PC-9 (cell line): ENCODE measurements at regions not wholly inside any gene's neighbourhood (a gene's known extent, or its start where the extent isn't known, plus 50 kb on each side); places are given as distances from the start of the nearest gene placed in this dataset.

Source experiments
- EZH2 ChIP-seq: fragments of 200-600 bp; sonication (generic); IDR thresholded peaks from 2 replicates; pipeline ENCODE4 v1.8.0; 2017; ENCODE audit warnings: antibody characterized with exemption, low read depth
- TF ChIP-seq, protein P1 (sequence below): fragments of 200-600 bp; sonication (generic); conservative IDR thresholded peaks from 2 replicates; pipeline ENCODE4 v1.6.1; 2017; ENCODE audit warnings: mixed run types, antibody characterized with exemption, mild to moderate bottlenecking, moderate library complexity

DNA sequence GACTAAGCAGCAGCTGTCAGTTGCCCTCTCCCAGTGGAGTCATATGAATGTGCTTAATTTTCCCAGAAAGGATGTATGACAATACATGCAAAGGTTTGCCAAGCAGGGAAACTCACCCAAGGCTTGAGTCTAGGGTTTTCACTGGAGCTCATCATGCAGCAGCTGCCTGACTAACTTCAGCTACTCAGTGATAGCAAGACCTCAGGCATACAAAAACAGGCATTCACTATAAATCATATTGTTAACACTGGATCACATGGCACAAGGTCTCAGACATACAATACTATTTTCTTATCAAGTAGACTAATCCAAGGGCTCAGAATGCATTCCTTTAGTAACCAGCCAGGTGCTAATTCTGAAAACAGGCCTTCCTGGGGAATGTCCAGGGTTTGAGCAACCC, 85.0 kb upstream of the STAC start:
- TF ChIP-seq, protein P1, sequence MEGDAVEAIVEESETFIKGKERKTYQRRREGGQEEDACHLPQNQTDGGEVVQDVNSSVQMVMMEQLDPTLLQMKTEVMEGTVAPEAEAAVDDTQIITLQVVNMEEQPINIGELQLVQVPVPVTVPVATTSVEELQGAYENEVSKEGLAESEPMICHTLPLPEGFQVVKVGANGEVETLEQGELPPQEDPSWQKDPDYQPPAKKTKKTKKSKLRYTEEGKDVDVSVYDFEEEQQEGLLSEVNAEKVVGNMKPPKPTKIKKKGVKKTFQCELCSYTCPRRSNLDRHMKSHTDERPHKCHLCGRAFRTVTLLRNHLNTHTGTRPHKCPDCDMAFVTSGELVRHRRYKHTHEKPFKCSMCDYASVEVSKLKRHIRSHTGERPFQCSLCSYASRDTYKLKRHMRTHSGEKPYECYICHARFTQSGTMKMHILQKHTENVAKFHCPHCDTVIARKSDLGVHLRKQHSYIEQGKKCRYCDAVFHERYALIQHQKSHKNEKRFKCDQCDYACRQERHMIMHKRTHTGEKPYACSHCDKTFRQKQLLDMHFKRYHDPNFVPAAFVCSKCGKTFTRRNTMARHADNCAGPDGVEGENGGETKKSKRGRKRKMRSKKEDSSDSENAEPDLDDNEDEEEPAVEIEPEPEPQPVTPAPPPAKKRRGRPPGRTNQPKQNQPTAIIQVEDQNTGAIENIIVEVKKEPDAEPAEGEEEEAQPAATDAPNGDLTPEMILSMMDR, result no peak
- no peak for TF ChIP-seq EZH2
